ENCODE measurements at regions not wholly inside any gene's neighbourhood (a gene's known extent, or its start where the extent isn't known, plus 50 kb on each side); places are given as distances from the start of the nearest gene placed in this dataset.

GRCh38 chr15:69634860-69635259, 182.2 kb downstream of the RPLP1 start:
- Histone ChIP-seq H3K4me3 (ENCODE audit: low read depth in 1 of 3, low read length in 3 of 3) (no peak overlapping the region), H3K36me3 (ENCODE audit: control insufficient read depth in 4 of 4, insufficient read depth in 3 of 4, low read depth in 1 of 4, low read length in 3 of 4) (no peaks in the 10 kb centered on the region), H3K27ac (ENCODE audit: low read depth in 1 of 2, low read length in 2 of 2) (no peak overlapping the region), H3K9me3 (ENCODE audit: control insufficient read depth in 4 of 4, low read length in 3 of 4) (no peaks in the 10 kb centered on the region), H3K27me3 (ENCODE audit: control insufficient read depth in 4 of 4, insufficient read depth in 4 of 4, low read length in 3 of 4) (no peaks in the 10 kb centered on the region), H3K9ac (ENCODE audit: low read depth in 1 of 2, low read length in 2 of 2) (no peak overlapping the region), H3K4me1 (ENCODE audit: control insufficient read depth in 4 of 4, insufficient read depth in 4 of 4, low read length in 3 of 4) (no peaks in the 10 kb centered on the region)
- WGBS = 86% methylated on average over 5 of the region's 5 CpGs
- TF ChIP-seq RXRA (IDR thresholded peaks at IDR 0.05) (no peak), JUND (IDR thresholded peaks at IDR 0.05) (no peak), FOXA2 (IDR thresholded peaks at IDR 0.05) (no peak), HNF4G (IDR thresholded peaks at IDR 0.05) (no peak), GABPA (IDR thresholded peaks at IDR 0.05 in 1 of 2, conservative IDR thresholded peaks at IDR 0.05 in 1 of 2) (no peak), CTCF (IDR thresholded peaks at IDR 0.05; ENCODE audit: low read depth, low read length, missing input control) (no peak), TAF1 (conservative IDR thresholded peaks at IDR 0.05) (no peak), EGR1 (IDR thresholded peaks at IDR 0.05; ENCODE audit: low read depth in 2 of 2) (no peak), HNF4A (conservative IDR thresholded peaks at IDR 0.05) (no peak), NR2F2 (IDR thresholded peaks at IDR 0.05) (no peak), SP1 (IDR thresholded peaks at IDR 0.05) (no peak)
- TF ChIP-seq, protein P1, sequence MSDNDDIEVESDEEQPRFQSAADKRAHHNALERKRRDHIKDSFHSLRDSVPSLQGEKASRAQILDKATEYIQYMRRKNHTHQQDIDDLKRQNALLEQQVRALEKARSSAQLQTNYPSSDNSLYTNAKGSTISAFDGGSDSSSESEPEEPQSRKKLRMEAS (IDR thresholded peaks at IDR 0.05) = no peak
- TF ChIP-seq, protein P2, sequence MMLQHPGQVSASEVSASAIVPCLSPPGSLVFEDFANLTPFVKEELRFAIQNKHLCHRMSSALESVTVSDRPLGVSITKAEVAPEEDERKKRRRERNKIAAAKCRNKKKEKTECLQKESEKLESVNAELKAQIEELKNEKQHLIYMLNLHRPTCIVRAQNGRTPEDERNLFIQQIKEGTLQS (IDR thresholded peaks at IDR 0.05) = no peak
- TF ChIP-seq, protein P3, sequence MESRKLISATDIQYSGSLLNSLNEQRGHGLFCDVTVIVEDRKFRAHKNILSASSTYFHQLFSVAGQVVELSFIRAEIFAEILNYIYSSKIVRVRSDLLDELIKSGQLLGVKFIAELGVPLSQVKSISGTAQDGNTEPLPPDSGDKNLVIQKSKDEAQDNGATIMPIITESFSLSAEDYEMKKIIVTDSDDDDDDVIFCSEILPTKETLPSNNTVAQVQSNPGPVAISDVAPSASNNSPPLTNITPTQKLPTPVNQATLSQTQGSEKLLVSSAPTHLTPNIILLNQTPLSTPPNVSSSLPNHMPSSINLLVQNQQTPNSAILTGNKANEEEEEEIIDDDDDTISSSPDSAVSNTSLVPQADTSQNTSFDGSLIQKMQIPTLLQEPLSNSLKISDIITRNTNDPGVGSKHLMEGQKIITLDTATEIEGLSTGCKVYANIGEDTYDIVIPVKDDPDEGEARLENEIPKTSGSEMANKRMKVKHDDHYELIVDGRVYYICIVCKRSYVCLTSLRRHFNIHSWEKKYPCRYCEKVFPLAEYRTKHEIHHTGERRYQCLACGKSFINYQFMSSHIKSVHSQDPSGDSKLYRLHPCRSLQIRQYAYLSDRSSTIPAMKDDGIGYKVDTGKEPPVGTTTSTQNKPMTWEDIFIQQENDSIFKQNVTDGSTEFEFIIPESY (IDR thresholded peaks at IDR 0.05) = no peak
- TF ChIP-seq, protein P4, sequence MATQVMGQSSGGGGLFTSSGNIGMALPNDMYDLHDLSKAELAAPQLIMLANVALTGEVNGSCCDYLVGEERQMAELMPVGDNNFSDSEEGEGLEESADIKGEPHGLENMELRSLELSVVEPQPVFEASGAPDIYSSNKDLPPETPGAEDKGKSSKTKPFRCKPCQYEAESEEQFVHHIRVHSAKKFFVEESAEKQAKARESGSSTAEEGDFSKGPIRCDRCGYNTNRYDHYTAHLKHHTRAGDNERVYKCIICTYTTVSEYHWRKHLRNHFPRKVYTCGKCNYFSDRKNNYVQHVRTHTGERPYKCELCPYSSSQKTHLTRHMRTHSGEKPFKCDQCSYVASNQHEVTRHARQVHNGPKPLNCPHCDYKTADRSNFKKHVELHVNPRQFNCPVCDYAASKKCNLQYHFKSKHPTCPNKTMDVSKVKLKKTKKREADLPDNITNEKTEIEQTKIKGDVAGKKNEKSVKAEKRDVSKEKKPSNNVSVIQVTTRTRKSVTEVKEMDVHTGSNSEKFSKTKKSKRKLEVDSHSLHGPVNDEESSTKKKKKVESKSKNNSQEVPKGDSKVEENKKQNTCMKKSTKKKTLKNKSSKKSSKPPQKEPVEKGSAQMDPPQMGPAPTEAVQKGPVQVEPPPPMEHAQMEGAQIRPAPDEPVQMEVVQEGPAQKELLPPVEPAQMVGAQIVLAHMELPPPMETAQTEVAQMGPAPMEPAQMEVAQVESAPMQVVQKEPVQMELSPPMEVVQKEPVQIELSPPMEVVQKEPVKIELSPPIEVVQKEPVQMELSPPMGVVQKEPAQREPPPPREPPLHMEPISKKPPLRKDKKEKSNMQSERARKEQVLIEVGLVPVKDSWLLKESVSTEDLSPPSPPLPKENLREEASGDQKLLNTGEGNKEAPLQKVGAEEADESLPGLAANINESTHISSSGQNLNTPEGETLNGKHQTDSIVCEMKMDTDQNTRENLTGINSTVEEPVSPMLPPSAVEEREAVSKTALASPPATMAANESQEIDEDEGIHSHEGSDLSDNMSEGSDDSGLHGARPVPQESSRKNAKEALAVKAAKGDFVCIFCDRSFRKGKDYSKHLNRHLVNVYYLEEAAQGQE (IDR thresholded peaks at IDR 0.05) = no peak
- DNase-seq (ENCODE audit: low spot score) = no peak

Data from liver (tissue), 8 donors.